H54 (cell line): ENCODE measurements at regions not wholly inside any gene's neighbourhood (a gene's known extent, or its start where the extent isn't known, plus 50 kb on each side); places are given as distances from the start of the nearest gene placed in this dataset.

ENCODE experiments used
- DNase-seq: peaks from one replicate; pipeline ENCODE4 v3.0.0; 2011; ENCODE audit warnings: low spot score, mixed read lengths; ENCODE audit not compliant: insufficient read length
- FAIRE-seq: peaks from 3 replicates; lab custom pipeline; 2011; peaks lifted over from hg19 to GRCh38; lab: Jason Lieb, UNC
- POLR2A ChIP-seq: IDR thresholded peaks from 2 replicates; pipeline ENCODE4 v1.6.1; 2011; ENCODE audit warnings: low read depth, mild to moderate bottlenecking, low read length

GRCh38 chr12:98438656-98439230 is 76.6 kb upstream of the TMPO start:
- no peak for TF ChIP-seq POLR2A
- DNase-seq: no peak
- no peak for FAIRE-seq

DNA sequence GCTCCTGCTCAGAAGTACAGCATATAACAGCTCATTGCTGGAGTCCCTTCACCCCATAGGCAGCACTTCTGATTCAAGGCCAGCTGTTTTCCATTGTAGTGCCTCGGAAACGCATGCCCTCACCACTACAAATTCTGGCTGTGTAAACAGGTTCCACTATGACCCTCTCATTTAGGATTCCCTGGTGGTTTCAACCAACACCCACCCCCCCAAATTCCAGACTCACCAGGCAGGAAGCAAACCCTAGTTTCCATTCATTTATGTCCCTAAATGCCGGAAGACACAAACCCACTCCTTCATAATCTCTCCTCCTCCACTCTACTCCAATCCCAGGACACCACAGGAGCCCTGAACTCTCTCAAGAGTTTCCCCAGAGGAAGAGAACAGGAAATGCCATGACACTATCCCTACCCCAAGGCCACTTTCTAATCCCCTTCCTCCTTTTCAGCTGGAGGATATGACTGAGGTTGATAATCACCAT is 75.9 kb upstream of the TMPO start:
- no peak for TF ChIP-seq POLR2A
- FAIRE-seq: no peak
- no peak for DNase-seq

DNA sequence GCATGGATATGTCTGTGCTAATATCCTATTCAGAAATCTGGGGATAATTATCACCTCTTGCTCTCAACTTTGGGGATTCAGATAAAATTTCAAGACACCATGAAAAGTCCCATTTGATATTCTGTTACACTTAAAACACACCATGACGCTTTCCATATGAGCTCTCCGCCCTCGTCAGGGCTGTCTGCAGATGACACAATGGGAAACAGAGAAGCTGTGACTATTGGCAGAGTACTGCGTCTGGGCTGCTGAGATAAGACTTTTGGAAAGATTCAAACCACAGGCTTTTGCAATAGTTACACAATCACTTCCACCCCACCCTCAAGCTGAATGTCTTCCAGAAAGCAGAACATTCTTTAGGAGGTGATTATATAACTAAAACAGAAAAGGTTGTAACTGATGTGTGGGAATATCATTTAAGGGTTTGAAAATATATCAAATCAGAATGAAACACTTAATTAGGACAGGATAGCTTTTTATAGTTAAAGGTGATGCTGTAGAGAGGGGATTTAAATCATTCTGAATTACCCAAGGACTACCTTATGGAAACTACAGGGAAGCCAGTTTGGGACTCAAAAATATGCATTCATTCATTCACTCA is 75.3 kb upstream of the TMPO start:
- no peak for TF ChIP-seq POLR2A
- DNase-seq (no peak), FAIRE-seq (no peak)

DNA sequence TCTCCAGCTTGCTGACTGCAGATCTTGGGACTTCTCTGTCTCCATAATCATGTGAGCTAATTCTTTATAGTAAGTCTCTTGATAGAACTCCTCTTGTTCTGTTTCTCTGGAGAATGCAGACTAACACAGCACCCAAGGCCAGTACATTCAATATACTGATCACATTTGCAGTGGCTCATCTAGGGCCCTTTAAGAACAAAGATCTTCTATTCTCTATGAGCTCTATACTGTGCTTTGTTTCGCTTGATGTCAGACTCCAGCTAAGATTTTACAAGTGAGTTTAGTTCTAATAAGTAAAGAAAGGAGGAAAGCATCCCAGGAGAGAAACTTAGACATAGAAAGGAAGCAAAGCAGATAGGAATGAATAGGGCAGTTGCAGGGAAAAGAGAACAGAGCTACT is 69.3 kb upstream of the TMPO start:
- FAIRE-seq: no peak
- no peak for DNase-seq

GRCh38 chr12:98446682-98447081 is 68.7 kb upstream of the TMPO start:
- no peak for TF ChIP-seq POLR2A
- FAIRE-seq (no peak), DNase-seq (no peak)

More for the DNA sequence above, 69.3 kb upstream of the TMPO start:
- TF ChIP-seq POLR2A: no peak

- DNase-seq: no peak
- no peak for FAIRE-seq
Measured at GRCh38 chr12:98449584-98449983, 65.8 kb upstream of the TMPO start.

GRCh38 chr12:98453070-98453469 is 62.3 kb upstream of the TMPO start:
- DNase-seq (no peak), FAIRE-seq (no peak)
- no peak for TF ChIP-seq POLR2A

More at GRCh38 chr12:98449584-98449983, 65.8 kb upstream of the TMPO start:
- no peak for TF ChIP-seq POLR2A

DNA sequence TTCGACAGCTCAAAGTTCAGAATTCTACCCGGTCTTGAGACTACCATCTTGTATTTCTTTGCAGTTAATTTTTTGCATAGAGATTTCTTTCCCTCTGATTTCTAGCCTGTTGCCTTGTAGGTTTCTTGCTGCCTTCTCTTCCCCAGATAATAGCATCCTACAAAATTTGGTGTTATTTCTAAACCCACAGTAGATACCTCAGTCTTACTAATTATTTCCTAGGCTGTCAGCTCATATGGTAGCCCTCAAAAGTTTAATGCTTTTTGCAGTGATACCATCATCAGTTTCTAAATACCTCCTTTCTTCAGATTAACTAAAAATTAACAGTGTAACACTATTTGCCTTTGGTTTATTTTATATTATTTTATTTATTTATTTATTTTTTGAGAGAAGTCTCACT is 61.9 kb upstream of the TMPO start:
- DNase-seq (no peak), FAIRE-seq (no peak)
- no peak for TF ChIP-seq POLR2A

- FAIRE-seq (no peak), DNase-seq (no peak)
- TF ChIP-seq POLR2A: no peak
Measured at GRCh38 chr12:98456041-98456440, 59.3 kb upstream of the TMPO start.

DNA sequence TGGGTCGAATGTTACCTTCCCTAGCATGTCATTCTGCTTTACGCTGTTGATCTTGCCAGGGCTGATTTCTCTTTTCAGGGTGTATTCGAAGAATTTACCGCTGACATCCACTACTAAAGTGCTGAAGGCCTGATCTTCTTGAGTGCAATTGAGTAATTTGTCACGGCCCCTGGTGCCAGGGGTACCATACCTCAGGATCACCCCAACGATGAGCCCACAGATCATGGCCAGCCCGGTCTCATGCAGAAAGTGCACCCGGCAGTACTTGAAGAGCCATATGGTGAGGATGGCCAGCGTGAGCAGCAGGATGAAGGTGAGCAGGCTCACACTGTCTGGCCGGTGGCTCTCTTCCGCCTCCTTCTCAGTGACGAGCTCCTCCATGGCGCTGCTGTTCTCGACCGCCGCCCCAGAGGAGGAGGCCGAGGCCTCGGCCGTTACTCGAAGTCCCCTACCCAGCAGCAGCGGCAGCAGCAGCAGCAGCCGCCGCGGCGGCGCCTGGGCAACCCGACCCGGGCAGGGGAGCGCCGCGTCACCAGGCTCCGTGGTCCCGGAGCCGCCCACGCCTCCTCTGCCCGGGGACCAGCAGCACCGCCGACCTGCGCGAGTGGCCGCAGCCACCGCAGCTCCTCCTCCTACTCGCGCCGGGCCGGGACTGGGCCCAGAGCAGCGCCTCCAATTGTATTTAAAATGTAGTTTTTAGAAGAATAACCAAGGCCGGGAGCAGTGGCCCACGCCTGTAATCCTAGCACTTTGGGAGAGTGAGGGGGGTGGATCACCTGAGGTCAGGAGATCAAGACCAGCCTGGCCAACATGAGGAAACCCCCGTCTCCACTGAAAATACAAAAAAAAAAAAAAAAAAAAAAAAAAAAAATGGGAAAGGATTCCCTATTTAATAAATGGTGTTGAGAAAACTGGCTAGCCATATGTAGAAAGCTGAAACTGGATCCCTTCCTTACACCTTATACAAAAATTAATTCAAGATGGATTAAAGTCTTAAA is 58.5 kb upstream of the TMPO start:
- DNase-seq: no peak
- FAIRE-seq: no peak

DNA sequence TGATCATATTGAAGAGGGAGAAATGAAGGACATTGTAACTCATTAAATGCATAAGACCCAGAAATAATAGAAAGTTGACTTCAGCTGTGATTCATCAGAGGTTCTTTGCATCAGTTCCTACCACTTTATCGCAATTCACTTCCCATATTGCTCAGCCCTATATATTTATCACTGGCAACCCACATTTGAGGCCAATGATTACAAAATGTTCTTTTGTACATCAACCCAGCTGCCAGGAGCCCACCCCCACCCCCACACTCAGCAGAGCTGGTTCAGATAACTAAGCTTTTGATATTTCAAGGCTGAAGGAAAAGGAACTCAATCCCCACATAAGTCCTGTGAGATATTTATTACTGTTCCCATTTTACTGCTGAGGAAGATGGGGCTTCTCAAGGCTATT is 51.2 kb upstream of the TMPO start:
- FAIRE-seq (no peak), DNase-seq (no peak)
- TF ChIP-seq POLR2A: no peak

More for the DNA sequence above, 58.5 kb upstream of the TMPO start:
- TF ChIP-seq POLR2A: no peak

DNA sequence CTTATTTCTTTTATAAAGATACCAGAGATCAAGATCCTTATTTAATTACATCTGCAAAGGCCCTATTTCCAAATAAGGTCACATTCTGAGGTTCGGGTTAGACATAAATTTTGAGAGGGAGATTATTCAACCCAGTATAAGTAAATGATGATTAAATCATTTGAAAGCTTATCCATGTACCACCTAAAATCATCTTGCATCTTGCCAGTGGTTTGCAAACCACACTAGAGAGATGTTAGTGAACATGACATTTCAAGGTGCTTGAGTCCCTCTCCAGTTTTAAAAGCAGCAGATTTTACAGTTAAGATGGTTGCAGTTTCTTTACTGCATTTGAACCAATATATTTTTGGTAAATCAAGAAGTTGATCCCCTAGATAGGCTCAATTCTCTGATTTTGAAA is 49.9 kb upstream of the TMPO start:
- DNase-seq (no peak), FAIRE-seq (no peak)
- TF ChIP-seq POLR2A: no peak
